ENCODE measurements at regions not wholly inside any gene's neighbourhood (a gene's known extent, or its start where the extent isn't known, plus 50 kb on each side); places are given as distances from the start of the nearest gene placed in this dataset.

DNA sequence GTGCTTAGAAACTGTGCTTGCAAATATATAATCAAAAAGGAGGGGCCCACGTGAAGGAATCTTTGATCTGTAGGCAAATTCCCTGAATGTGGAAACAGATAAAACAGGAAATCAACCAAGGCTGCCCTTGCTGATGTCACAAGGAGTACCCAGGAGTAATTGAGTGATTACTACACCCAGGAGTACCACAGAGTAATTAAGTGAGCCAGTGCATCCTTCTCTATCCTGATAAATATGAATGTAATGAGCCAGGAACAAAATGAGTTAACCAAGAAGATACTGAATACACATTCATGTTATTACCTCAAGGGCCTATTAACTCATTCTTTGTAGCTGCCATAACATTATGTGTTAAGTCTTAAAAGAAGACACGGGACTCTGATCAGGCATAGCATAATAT, 87.3 kb upstream of the POU1F1 start:
- Histone ChIP-seq H3K27ac (ENCODE audit: extremely low read depth, low read depth, low read length) (no peak overlapping the region), H3K9me3 (ENCODE audit: control insufficient read depth, insufficient read depth, low read depth, low read length) (no peaks in the 10 kb centered on the region), H3K4me1 (ENCODE audit: control insufficient read depth, insufficient read depth, low read length) (no peaks in the 10 kb centered on the region), H3K36me3 (ENCODE audit: control insufficient read depth in 2 of 2, insufficient read depth in 1 of 2, low read length in 2 of 2) (no peaks in the 10 kb centered on the region), H3K4me3 (ENCODE audit: low read depth, low read length) (no peak overlapping the region)
- TF ChIP-seq GLI2 (tag by site-specific recombination; IDR thresholded peaks at IDR 0.05; ENCODE audit: borderline replicate concordance, low read depth) (no peak), ZNF843 (tag by site-specific recombination; IDR thresholded peaks at IDR 0.05) (no peak), ZNF423 (tag by site-specific recombination; IDR thresholded peaks at IDR 0.05) (no peak), TCF7L2 (IDR thresholded peaks at IDR 0.05; ENCODE audit: borderline replicate concordance, low read depth, low read length) (no peak), ZNF768 (tag by site-specific recombination; IDR thresholded peaks at IDR 0.05) (no peak)
- TF ChIP-seq, protein P1, sequence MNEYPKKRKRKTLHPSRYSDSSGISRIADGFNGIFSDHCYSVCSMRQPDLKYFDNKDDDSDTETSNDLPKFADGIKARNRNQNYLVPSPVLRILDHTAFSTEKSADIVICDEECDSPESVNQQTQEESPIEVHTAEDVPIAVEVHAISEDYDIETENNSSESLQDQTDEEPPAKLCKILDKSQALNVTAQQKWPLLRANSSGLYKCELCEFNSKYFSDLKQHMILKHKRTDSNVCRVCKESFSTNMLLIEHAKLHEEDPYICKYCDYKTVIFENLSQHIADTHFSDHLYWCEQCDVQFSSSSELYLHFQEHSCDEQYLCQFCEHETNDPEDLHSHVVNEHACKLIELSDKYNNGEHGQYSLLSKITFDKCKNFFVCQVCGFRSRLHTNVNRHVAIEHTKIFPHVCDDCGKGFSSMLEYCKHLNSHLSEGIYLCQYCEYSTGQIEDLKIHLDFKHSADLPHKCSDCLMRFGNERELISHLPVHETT (tag by site-specific recombination; IDR thresholded peaks at IDR 0.05): no peak
- POLR2A ChIA-PET: no interaction called here
- CTCF ChIA-PET: interaction anchor here (0.6 to 1.3 kb wide), 2 partner anchors 13 kb away, joined by 3 to 6 read pairs; no protein-coding TSS in a partner anchor

DNA sequence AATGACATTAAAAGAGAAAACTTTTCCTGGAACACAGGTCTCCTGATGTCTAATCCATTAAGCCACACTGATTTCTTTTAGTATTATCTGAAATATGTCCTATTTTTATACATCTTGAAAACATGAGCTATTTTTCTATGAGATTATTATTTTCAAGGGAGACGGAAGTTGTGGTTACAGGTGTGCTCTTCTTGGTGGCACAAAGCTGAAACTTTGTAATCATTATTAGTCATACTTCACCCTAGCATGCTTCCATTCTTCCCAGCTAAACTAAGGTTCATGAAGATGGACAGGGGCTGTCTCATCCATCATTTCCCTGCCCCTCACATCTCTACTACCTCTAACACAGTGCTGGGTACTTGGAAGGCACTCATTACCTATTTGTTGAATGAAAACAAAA, 85.6 kb upstream of the POU1F1 start:
- TF ChIP-seq ZNF747 (tag by site-specific recombination; IDR thresholded peaks at IDR 0.05) (no peak), SP7 (tag by site-specific recombination; IDR thresholded peaks at IDR 0.05) (no peak), ZFP37 (tag by site-specific recombination; IDR thresholded peaks at IDR 0.05) (no peak), HOXC10 (CRISPR knock-in tag; IDR thresholded peaks at IDR 0.05) (no peak)
- ChIA-PET CTCF (interaction anchor here (1.8 kb wide), 1 partner anchor 11 kb away, joined by 13 read pairs; no protein-coding TSS in a partner anchor), POLR2A (no interaction called here)
- no peak overlapping the region for H3K4me3 ChIP-seq (ENCODE audit: low read depth, low read length)
- H3K9me3 ChIP-seq (ENCODE audit: control insufficient read depth, insufficient read depth, low read depth, low read length): no peaks in the 10 kb centered on the region
- no peak overlapping the region for H3K27ac ChIP-seq (ENCODE audit: extremely low read depth, low read depth, low read length)
- H3K4me1 ChIP-seq (ENCODE audit: control insufficient read depth, insufficient read depth, low read length): no peaks in the 10 kb centered on the region
- no peaks in the 10 kb centered on the region for H3K36me3 ChIP-seq (ENCODE audit: control insufficient read depth in 2 of 2, insufficient read depth in 1 of 2, low read length in 2 of 2)

DNA sequence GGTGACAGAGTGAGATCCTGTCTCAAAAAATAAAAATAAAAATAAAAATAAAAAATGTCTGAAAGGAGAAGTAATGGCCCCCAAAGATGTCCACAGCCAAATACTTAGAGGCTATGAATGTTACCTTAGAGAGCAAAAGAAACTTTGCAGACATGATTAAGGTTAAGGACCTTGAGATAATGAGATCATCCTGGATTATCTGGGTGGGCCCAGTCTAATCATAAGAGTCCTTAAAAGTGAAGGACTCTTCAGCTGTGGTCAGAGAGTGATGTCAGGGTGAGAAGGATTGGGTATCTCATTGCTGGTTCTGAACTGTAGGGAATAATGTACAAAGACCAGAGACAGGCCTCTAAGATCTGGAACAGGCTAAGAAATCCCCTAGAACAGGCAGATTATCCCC, 84.9 kb upstream of the POU1F1 start:
- no peaks in the 10 kb centered on the region for H3K9me3 ChIP-seq (ENCODE audit: control insufficient read depth, insufficient read depth, low read depth, low read length)
- 0 out of 2 replicates have a peak, but pooled peaks have one; percentile 14 for TF ChIP-seq ZNF335 (tag by site-specific recombination; conservative IDR thresholded peaks at IDR 0.05)
- TF ChIP-seq, protein P2, sequence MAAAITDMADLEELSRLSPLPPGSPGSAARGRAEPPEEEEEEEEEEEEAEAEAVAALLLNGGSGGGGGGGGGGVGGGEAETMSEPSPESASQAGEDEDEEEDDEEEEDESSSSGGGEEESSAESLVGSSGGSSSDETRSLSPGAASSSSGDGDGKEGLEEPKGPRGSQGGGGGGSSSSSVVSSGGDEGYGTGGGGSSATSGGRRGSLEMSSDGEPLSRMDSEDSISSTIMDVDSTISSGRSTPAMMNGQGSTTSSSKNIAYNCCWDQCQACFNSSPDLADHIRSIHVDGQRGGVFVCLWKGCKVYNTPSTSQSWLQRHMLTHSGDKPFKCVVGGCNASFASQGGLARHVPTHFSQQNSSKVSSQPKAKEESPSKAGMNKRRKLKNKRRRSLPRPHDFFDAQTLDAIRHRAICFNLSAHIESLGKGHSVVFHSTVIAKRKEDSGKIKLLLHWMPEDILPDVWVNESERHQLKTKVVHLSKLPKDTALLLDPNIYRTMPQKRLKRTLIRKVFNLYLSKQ (tag by site-specific recombination; IDR thresholded peaks at IDR 0.05; ENCODE audit: borderline replicate concordance): no peak
- no peak for TF ChIP-seq ZNF133 (tag by site-specific recombination; IDR thresholded peaks at IDR 0.05)
- TF ChIP-seq, protein P3, sequence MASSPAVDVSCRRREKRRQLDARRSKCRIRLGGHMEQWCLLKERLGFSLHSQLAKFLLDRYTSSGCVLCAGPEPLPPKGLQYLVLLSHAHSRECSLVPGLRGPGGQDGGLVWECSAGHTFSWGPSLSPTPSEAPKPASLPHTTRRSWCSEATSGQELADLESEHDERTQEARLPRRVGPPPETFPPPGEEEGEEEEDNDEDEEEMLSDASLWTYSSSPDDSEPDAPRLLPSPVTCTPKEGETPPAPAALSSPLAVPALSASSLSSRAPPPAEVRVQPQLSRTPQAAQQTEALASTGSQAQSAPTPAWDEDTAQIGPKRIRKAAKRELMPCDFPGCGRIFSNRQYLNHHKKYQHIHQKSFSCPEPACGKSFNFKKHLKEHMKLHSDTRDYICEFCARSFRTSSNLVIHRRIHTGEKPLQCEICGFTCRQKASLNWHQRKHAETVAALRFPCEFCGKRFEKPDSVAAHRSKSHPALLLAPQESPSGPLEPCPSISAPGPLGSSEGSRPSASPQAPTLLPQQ (tag by site-specific recombination; IDR thresholded peaks at IDR 0.05): peak; percentile 90
- TF ChIP-seq ZFP69B (tag by site-specific recombination; IDR thresholded peaks at IDR 0.05): peak; percentile 49; the same call in 1 of the 2 replicates
- no peak overlapping the region for H3K27ac ChIP-seq (ENCODE audit: extremely low read depth, low read depth, low read length)
- no peaks in the 10 kb centered on the region for H3K36me3 ChIP-seq (ENCODE audit: control insufficient read depth in 2 of 2, insufficient read depth in 1 of 2, low read length in 2 of 2)
- no peak overlapping the region for H3K4me3 ChIP-seq (ENCODE audit: low read depth, low read length)
- CTCF ChIA-PET: interaction anchor here (0.8 to 1.8 kb wide), 2 partner anchors 11 to 81 kb away, joined by 3 to 13 read pairs; no protein-coding TSS in a partner anchor
- POLR2A ChIA-PET: no interaction called here
- no peaks in the 10 kb centered on the region for H3K4me1 ChIP-seq (ENCODE audit: control insufficient read depth, insufficient read depth, low read length)

DNA sequence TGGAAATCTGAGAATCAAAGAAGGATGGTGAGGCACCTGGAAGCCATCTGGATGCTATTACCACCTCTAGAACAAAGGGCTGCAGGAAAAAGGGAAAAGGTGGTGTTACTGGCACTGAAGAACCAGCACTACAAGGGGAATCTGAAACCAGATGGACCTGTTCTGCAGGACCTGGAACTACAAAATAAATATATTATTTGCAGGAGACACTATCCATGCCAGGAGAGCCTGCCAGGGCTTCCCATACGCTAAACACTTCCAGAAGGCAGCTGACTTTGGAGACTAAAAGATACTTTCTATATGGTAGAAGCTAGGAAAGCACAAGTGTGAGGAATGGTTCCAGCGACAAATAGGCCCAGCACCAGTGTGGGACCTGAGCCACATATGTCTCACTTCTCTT, 83.4 kb upstream of the POU1F1 start:
- POLR2A ChIA-PET: no interaction called here
- TF ChIP-seq ZNF548 (tag by site-specific recombination; IDR thresholded peaks at IDR 0.05): no peak
- TF ChIP-seq, protein P4, sequence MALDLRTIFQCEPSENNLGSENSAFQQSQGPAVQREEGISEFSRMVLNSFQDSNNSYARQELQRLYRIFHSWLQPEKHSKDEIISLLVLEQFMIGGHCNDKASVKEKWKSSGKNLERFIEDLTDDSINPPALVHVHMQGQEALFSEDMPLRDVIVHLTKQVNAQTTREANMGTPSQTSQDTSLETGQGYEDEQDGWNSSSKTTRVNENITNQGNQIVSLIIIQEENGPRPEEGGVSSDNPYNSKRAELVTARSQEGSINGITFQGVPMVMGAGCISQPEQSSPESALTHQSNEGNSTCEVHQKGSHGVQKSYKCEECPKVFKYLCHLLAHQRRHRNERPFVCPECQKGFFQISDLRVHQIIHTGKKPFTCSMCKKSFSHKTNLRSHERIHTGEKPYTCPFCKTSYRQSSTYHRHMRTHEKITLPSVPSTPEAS (tag by site-specific recombination; IDR thresholded peaks at IDR 0.05): no peak
- TF ChIP-seq, protein P5, sequence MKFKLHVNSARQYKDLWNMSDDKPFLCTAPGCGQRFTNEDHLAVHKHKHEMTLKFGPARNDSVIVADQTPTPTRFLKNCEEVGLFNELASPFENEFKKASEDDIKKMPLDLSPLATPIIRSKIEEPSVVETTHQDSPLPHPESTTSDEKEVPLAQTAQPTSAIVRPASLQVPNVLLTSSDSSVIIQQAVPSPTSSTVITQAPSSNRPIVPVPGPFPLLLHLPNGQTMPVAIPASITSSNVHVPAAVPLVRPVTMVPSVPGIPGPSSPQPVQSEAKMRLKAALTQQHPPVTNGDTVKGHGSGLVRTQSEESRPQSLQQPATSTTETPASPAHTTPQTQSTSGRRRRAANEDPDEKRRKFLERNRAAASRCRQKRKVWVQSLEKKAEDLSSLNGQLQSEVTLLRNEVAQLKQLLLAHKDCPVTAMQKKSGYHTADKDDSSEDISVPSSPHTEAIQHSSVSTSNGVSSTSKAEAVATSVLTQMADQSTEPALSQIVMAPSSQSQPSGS (tag by site-specific recombination; IDR thresholded peaks at IDR 0.05; ENCODE audit: low read depth): no peak
- no peak for TF ChIP-seq ZSCAN23 (tag by site-specific recombination; IDR thresholded peaks at IDR 0.05)
- no peak for TF ChIP-seq GFI1B (tag by site-specific recombination; IDR thresholded peaks at IDR 0.05)
- TF ChIP-seq ZNF292 (tag by site-specific recombination; IDR thresholded peaks at IDR 0.05; ENCODE audit: borderline replicate concordance, low read depth): no peak
- Histone ChIP-seq H3K4me1 (ENCODE audit: control insufficient read depth, insufficient read depth, low read length) (no peaks in the 10 kb centered on the region), H3K36me3 (ENCODE audit: control insufficient read depth in 2 of 2, insufficient read depth in 1 of 2, low read length in 2 of 2) (no peaks in the 10 kb centered on the region), H3K9me3 (ENCODE audit: control insufficient read depth, insufficient read depth, low read depth, low read length) (no peaks in the 10 kb centered on the region), H3K4me3 (ENCODE audit: low read depth, low read length) (no peak overlapping the region), H3K27ac (ENCODE audit: extremely low read depth, low read depth, low read length) (no peak overlapping the region)
- CTCF ChIA-PET: interaction anchor here (1.2 kb wide), 1 partner anchor 9 kb away, joined by 3 read pairs; no protein-coding TSS in a partner anchor

All from HEK293 (cell line).